ENCODE measurements at regions not wholly inside any gene's neighbourhood (a gene's known extent, or its start where the extent isn't known, plus 50 kb on each side); places are given as distances from the start of the nearest gene placed in this dataset.

DNA sequence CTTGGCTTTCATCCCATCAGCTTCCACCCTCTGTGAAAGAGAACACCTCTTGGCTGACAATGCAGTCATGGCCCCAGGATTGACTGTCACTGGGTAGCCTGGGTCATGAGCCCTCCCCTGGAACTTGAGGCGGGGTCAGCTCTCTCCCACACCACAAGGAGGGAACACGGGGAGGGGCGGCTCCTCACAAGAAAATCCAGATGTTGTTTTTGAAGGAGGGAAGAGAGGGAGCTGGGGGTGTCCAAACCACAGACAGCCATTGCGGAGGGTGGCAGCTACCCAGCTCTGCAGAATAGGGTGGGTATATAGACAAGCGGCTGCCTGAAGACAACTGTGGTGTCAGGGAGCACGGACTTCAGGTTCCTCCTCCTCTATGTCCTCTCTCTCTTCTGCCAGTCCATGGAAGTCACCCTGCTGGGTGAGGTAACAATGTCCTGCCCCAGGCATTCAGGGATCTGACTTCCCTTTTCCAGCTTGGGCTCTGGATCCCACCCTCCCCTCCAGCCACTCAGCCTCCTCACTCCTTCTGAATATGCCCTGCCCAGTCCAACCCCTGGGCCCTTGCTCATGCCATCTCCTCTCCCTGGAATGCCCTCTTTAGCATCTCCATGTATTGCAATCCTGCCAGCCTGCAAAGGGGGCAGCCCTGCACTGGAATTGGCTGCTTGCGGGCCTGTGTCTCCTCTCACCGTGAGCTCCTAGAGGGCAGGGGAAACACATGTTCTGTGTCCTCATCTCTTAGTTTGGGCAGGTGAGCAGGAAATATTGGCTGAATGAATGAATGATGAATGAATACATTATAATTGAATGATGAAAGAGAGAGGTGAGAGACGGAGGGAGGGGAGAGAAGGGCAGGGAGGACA is 60.9 kb upstream of the RUNX3 start:
- DNase-seq (ENCODE audit: low spot score) = no peak
- no peak overlapping the region for H3K27ac ChIP-seq
- POLR2A ChIA-PET (ENCODE audit: low non-redundant PET) = no interaction called here
- CTCF ChIA-PET = interaction anchor here (0.6 kb wide), 1 partner anchor 90 kb away, joined by 3 read pairs; no protein-coding TSS in a partner anchor
- TF ChIP-seq, protein P1, sequence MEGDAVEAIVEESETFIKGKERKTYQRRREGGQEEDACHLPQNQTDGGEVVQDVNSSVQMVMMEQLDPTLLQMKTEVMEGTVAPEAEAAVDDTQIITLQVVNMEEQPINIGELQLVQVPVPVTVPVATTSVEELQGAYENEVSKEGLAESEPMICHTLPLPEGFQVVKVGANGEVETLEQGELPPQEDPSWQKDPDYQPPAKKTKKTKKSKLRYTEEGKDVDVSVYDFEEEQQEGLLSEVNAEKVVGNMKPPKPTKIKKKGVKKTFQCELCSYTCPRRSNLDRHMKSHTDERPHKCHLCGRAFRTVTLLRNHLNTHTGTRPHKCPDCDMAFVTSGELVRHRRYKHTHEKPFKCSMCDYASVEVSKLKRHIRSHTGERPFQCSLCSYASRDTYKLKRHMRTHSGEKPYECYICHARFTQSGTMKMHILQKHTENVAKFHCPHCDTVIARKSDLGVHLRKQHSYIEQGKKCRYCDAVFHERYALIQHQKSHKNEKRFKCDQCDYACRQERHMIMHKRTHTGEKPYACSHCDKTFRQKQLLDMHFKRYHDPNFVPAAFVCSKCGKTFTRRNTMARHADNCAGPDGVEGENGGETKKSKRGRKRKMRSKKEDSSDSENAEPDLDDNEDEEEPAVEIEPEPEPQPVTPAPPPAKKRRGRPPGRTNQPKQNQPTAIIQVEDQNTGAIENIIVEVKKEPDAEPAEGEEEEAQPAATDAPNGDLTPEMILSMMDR (conservative IDR thresholded peaks at IDR 0.05; ENCODE audit: low read depth) = no peak

DNA sequence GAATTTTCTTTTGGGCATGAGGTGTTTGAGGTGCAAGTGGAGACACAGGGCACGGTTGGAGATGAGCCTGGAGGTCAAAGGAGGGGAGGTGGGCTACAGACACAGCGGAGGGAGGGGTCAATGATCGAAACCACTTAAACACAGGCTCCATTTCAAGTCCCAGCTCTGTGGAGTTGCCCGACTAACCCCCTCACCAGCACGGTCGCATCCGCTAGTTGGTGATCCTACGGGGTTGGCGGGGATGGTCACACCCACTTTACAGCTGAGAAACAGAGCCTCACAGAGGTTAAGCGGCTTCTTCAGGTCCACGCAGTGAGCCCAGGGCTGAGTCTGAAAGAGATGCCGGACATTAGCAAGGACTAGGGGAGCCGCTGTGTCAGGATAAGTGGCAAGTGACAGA is 60.1 kb upstream of the RUNX3 start:
- TF ChIP-seq, protein P1 (conservative IDR thresholded peaks at IDR 0.05; ENCODE audit: low read depth) = no peak
- H3K27ac ChIP-seq = no peak overlapping the region
- ChIA-PET CTCF (no interaction called here), POLR2A (ENCODE audit: low non-redundant PET) (no interaction called here)
- no peak for DNase-seq (ENCODE audit: low spot score)

DNA sequence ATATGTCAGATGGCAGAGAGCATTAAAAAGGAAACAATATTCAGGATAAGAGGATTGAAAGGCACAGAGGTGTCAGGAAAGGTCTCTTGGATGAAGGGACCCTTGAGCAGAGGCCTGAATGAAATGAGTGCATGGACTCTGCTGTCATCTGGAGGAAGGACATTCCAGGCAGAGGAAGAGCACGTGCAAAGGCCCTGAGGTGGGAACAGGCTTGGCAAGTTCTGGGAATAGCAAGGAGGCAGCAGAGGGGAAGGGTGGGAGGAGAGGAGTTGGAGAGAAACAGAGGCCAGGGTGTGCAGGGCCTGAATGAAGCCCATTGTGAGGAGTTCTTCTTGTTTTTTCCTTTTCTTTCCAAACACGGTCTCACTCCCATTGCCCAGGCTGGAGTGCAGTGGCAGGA is 59.0 kb upstream of the RUNX3 start:
- TF ChIP-seq, protein P1 (conservative IDR thresholded peaks at IDR 0.05; ENCODE audit: low read depth) = no peak
- DNase-seq (ENCODE audit: low spot score) = no peak
- H3K27ac ChIP-seq = no peak overlapping the region
- POLR2A ChIA-PET (ENCODE audit: low non-redundant PET) = no interaction called here
- CTCF ChIA-PET = no interaction called here

DNA sequence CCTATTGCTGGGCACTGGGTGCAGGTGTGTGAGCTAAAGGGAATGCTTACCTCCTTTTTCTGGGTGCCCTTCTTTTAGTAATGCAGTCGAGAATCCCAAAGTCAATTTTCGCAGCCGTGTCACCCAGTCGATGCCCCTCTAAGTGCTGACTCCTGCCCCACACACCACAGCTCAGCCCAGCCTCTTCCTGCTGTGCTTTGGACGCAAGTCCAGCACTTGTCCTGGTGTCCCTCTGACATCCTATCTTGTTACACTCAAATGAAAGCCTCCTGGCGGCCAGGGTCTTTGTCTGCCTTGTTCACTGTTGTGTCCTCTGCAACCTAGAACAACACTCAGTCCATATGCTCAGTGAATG is 58.5 kb upstream of the RUNX3 start:
- no peak for DNase-seq (ENCODE audit: low spot score)
- ChIA-PET POLR2A (ENCODE audit: low non-redundant PET) (no interaction called here), CTCF (interaction anchor here (0.6 kb wide), 1 partner anchor 215 kb away, joined by 3 read pairs; no protein-coding TSS in a partner anchor)
- H3K27ac ChIP-seq = no peak overlapping the region
- TF ChIP-seq, protein P1 (conservative IDR thresholded peaks at IDR 0.05; ENCODE audit: low read depth) = no peak

DNA sequence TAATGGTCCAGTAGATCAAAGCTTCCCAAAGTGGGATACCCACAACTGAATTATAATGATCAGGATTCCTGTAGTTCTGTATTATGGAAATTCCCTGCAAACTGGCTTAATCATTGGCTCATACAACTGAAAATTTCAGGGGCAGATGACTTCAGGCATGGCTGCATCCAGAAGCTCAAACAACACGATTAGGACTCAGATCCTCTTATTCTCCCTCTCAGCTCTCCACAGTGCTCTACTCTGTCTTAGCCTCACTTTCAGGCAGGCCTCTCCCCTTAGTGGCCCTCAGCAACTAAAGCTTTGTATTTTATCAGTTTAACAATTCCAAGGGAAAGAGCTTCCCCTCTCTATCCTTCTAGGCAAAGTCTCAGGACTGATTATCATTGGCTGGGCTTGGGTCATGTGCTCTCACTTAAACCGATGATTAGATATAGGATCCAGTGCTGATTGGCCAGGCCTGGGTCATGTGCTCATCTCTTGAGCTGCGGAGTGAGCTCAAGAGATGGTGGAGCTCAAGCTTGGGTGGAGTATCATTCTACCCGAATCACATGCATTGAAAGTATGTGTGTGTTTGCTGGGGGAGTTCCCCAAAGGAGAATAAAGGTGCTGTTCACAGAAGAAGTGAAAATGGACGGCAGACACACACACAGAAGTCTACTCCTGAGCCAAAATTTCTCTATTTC is 57.9 kb upstream of the RUNX3 start:
- no peak overlapping the region for H3K27ac ChIP-seq
- POLR2A ChIA-PET (ENCODE audit: low non-redundant PET) = no interaction called here
- TF ChIP-seq, protein P1 (conservative IDR thresholded peaks at IDR 0.05; ENCODE audit: low read depth) = no peak
- CTCF ChIA-PET = interaction anchor here (0.6 kb wide), 1 partner anchor 215 kb away, joined by 3 read pairs; no protein-coding TSS in a partner anchor
- DNase-seq (ENCODE audit: low spot score) = no peak

DNA sequence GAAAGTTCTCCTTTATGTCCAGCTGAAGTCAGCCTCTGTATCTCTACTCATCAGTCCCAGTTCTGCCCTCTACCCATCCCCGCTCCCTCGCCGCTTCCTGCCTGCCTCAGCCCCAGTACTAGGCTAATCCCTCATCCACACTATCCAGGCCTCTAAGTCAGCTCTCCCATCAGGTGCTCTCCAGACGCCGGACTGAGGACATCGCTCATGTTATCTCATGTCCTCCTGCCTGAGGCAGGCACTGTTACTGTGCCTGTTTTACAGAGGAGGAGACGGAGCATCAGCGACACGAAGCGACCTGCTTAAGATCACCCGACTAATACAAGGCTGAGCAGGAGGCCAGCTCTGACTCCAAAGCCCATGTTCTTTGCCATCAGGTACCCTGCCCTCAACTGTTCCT is 57.3 kb upstream of the RUNX3 start:
- TF ChIP-seq, protein P1 (conservative IDR thresholded peaks at IDR 0.05; ENCODE audit: low read depth) = no peak
- DNase-seq (ENCODE audit: low spot score) = no peak
- POLR2A ChIA-PET (ENCODE audit: low non-redundant PET) = no interaction called here
- CTCF ChIA-PET = no interaction called here
- H3K27ac ChIP-seq = no peak overlapping the region

All from RWPE1 (cell line).